LoVo (cell line): ENCODE measurements at regions not wholly inside any gene's neighbourhood (a gene's known extent, or its start where the extent isn't known, plus 50 kb on each side); places are given as distances from the start of the nearest gene placed in this dataset.
"Not testable (repeated sequence)": the region's sequence is repeated elsewhere in the genome, so short reads cannot be mapped to it uniquely, and the experiment has no call there.

Experiments
- DNase-seq: peaks from one replicate; pipeline ENCODE4 v3.0.0-alpha.2; 2016; ENCODE audit warnings: low spot score

DNA sequence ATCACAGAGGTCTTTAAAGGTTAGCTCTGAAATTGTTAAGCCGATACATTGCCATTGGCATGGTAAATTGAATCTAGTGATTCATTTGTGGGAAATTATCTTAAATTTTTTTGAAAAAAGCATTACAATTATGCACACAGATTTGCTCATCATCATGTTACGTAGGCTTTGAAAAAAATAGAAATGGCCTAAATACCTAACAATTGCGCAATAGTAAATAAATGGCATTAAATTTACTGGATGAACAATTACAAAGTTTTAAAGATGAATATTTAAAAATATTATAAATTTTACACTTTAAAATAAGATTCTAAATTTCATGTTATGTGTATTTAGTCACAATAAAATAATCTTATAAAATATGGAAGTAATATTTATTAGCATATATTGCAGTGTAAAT lies 171.3 kb downstream of the RPRM start:
- DNase-seq = no peak

DNA sequence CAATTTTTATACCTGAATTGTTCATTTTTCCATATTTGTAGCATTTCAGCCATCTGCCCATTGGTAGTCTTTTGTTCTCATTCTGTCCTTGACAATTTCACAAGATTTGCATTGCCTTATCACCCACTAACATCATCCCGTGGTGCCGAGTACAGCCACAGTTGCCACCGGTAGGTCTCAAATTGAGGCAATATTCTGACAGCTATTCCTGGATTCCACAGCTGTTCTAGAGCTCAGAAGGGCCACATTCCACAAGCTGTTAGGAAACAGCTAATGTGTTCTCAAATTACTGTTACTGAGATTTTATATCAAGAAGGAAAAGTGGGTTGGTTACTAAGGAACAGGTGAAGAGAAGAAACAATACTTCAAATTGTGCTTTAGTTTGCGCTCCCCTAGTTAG lies 178.8 kb downstream of the RPRM start:
- DNase-seq = no peak

- no peak for DNase-seq
These were observed 179.3 kb downstream of the RPRM start for GRCh38 chr2:153299217-153299616.

- DNase-seq = no peak
These were observed 184.3 kb downstream of the RPRM start for GRCh38 chr2:153294199-153294786.

- no peak for DNase-seq
These were observed 186.8 kb downstream of the RPRM start for GRCh38 chr2:153291718-153292117.

DNA sequence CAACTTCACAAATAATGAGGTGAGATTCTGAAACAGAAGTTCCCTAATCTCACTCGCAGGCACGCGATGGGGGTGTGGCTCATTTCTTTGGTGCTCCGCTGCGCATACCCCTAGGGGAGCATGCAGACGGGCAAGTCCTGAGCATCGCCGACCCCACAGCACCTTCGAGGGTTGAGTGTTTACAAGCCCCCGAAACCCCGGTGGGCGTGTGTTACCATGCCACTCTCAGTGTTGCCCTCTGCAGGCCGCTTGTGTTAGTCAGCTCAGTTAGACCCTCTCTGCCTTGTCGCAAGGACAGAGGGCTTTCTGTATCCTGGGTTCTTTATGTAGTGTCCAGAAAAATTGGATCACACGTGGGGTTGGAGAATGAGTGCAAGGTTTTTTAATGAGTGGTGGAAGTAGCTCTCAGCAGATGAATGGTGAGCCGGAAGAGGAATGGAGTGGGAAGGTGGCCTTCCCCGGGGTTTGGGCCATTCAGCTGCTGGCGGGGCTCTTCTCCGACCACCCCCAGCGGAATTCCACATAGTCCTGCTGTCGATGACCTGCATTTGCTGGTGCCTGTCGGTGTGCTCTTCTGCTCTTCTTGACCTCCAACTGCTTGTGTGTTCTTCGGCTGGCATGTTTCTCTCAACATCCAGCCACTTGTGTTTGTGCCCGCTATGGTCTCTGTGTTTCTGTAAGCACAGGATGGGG lies 191.3 kb downstream of the RPRM start:
- DNase-seq = no peak

DNA sequence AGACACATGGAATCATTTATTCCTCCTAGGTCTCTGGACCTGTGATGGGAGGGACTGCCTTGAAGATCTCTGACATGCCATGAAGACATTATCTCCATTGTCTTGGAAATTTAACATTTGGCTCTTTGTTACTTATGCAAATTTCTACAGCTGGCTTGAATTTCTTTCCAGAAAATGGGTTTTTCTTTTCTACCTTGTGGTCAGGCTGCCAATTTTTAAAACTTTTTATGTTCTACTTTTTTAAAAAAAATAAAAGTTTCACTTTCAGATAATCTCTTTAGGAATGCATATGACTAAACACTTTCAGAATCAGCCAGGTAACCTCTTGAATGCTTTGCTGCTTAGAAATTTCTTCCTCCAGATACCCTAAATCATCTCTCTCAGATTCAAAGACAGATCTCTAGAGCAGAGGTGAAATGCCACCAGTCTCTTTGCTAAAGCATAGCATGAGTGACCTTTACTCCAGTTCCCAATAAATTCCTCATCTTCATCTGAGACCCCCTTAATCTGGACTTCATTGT lies 209.6 kb downstream of the RPRM start:
- no peak for DNase-seq

DNA sequence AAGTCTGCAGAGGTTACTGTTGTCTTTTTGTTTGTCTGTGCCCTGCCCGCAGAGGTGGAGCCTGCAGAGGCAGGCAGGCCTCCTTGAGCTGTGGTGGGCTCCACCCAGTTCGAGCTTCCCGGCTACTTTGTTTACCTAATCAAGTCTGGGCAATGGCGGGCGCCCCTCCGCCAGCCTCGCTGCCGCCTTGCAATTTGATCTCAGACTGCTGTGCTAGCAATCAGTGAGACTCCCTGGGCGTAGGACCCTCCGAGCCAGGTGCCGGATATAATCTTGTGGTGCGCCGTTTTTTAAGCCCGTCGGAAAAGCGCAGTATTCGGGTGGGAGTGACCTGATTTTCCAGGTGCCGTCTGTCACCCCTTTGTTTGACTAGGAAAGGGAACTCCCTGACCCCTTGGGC lies 221.7 kb downstream of the RPRM start:
- DNase-seq = not testable (repeated sequence)

GRCh38 chr2:153246636-153247035 lies 231.9 kb downstream of the RPRM start:
- DNase-seq = not testable (repeated sequence)

GRCh38 chr2:153235516-153235915 lies 243.0 kb downstream of the RPRM start:
- DNase-seq = no peak

DNA sequence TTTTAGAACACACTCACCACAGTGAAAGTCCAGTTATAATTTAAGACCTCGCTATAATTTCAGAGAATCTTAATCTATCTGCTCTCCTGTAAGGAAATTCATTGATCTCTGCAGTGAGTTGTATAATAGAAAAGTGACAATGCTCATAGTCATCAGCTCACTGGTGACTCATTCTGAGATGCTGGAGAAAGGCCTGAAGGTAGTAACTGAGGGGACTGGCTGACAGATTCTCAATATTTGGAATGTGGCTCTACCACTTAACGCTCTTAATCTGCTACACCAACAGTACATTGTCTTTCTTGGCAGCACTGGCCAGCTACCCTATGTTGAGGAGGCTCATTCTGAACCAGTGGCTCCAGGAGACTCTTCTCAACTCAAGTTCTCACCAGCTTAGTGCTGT lies 246.1 kb downstream of the RPRM start:
- DNase-seq = no peak

- DNase-seq = no peak
These were observed 247.6 kb downstream of the RPRM start for GRCh38 chr2:153230977-153231376.

- DNase-seq = no peak
These were observed 249.7 kb downstream of the RPRM start for GRCh38 chr2:153228904-153229303.

- no peak for DNase-seq
These were observed 250.6 kb downstream of the RPRM start for GRCh38 chr2:153227981-153228380.

GRCh38 chr2:153222231-153223165 lies 256.1 kb downstream of the RPRM start:
- no peak for DNase-seq

- no peak for DNase-seq
These were observed 257.1 kb downstream of the RPRM start for GRCh38 chr2:153221506-153221905.

- DNase-seq = no peak
These were observed 257.5 kb downstream of the RPRM start for GRCh38 chr2:153221087-153221486.

DNA sequence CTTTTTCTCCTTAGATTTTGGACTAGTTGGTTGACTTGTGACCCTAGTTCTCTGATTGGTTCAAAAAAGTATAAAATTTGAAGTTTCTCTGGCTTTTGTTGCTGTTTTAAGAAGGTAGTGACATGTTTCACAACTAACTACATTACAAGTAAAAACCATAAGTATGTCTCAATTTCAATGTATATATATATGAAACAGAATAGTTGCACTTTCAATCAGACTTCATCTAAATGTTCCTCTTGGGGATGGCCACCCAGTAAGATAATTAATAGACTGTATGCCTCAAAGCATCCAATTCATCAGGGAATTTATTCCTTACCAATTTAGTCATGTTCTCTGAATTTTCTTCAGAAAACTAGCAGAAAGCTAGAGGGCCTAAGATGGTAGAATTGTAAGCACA lies 259.7 kb downstream of the RPRM start:
- no peak for DNase-seq

DNA sequence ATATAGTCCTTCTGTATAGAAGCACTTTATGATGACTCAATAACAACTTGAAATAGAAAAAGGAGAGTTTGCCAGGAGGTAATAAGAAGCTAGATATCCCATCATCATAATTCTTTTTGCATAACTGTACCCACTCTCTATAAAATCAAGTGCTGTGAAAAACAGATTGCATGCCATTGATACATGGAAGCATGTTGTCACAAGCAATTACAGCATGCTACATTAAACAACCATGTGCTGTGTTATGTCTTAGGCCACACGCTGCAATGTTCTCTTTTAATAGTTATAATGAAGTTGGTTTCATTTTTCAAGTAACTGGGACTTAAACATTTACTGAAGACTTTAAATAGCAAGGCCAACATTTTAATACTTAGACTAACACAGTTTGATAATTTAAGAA lies 264.2 kb downstream of the RPRM start:
- DNase-seq = no peak

DNA sequence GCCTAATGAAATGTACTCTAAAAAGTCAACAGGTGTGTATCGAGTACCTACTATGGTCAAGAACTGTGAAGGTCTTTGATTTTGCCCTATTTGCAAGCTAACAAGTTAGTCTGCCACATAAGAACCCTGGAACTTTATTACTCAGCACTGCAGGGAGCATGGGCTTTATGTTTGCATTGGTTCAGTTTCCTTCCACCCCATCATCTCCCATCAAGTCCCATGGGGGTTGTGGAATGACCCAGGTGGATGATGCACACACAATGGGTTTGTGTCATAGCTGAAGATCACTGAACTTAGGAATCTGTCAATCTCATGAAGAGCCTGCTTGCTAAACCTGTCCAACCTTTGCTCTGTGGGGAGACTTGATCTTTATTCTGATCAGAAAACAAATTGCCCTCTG lies 265.5 kb downstream of the RPRM start:
- DNase-seq = no peak

GRCh38 chr2:153197402-153198386 lies 280.9 kb downstream of the RPRM start:
- no peak for DNase-seq
